Stimulated activated CD4-positive, alpha-beta T cell treated with anti-CD3 and anti-CD28 coated beads, Interleukin-1b, Interleukin-23, amount 100 ng/mL, for 48 hours (primary cell): ENCODE measurements at regions not wholly inside any gene's neighbourhood (a gene's known extent, or its start where the extent isn't known, plus 50 kb on each side); places are given as distances from the start of the nearest gene placed in this dataset.
"Not testable (repeated sequence)": the region's sequence is repeated elsewhere in the genome, so short reads cannot be mapped to it uniquely, and the experiment has no call there.

ENCODE experiments used
- DNase-seq: peaks from one replicate; pipeline ENCODE4 v3.0.0-alpha.2; 2020

DNA sequence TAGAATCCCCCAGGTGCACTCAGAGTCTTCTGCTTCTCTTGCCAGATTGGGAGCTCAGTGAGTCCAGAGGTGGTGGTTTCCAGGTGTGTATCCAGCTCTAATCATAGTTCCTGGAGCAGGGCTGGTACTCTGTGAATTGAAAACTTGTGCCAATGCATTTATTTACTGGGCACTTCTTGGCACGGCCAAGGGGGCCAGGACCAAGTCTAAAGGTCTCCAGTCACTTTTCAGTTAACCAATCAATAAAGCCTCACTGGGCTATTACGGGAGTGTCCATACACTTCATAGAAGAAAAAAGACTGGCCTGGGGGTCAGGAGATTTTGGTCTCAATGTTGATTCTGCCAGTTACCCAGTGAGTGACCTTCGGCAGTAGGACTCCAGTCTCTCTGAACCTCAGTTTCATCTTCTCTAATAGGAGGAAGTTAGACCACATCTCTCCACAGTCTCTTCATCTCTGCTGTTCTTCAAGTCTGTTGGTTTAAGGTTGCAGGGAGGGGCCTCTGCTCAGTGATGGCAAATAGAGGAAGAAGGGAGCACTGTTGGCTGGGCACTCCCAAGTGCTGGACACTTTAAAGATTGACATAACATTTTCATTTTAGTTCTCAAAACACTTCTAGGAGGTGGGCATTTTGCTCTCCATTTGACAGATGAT, 188.5 kb upstream of the E2F8 start:
- no peak for DNase-seq

GRCh38 chr11:19428206-19429002, 187.7 kb upstream of the E2F8 start:
- no peak for DNase-seq

DNA sequence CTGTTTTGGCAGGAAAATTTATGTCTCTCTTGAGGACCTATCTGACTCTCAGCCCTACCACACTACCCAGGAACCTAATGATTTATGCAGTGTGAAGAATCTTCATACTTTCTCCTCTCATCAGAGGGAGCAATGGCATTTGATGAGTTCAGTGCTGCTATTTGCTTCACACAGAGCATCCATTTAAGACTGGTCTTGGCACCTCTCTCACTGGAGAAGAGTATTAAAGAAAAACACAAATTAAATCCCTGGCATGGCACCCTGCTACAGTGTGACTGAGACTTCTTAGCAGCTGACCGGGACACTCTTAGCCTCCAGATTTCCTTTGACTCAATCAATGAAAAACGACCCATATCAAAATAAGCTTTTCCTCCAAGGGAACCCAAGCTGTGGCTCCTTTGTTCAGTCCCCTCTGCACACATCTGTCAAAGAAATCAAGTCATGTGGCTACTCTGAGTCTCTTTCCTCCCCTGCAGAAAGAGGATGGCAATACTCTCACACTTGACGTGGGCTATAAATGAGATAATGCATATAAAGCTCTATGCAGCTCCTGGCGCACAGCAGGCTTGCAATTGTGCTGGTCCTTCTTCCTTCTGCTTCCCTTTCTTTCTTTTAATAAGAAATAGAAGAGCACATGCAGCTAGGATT, 186.1 kb upstream of the E2F8 start:
- DNase-seq: no peak

DNA sequence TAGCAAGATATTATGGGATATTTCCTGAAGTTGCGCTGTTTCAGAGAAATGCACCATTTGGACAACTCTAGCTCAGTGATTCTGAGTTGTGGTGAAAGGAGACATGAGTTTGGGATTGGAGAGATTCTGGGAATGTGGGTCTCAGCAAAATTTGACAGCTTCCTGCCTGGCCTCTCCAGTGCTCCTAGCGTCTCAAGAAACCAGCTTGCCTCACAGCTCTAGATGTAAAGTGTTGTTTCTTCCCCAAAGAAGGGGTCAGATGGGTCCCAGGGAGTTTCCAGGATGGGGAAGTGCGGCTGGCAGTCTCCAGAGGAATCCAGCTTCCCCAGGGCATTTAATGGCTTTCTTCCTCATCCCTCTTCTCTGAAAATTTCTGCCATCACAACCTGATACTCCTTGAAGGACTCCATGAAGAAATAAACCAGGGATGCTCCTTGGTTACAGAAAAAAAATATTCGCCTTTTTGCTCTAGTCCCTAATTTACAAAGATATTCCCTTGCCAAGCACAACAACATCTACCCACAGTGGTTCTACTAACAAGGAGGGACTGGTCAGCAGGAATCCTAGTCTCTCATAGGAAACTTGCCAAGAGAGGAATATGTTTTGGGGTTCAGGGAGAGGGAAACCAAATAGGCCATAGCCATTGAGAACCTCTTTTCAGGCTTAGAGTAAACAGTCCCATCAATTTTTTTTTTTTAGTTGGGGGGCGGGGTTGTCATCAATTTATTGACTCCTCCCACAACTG, 185.4 kb upstream of the E2F8 start:
- no peak for DNase-seq

- no peak for DNase-seq
These were observed 181.5 kb upstream of the E2F8 start for GRCh38 chr11:19422276-19422675.

DNA sequence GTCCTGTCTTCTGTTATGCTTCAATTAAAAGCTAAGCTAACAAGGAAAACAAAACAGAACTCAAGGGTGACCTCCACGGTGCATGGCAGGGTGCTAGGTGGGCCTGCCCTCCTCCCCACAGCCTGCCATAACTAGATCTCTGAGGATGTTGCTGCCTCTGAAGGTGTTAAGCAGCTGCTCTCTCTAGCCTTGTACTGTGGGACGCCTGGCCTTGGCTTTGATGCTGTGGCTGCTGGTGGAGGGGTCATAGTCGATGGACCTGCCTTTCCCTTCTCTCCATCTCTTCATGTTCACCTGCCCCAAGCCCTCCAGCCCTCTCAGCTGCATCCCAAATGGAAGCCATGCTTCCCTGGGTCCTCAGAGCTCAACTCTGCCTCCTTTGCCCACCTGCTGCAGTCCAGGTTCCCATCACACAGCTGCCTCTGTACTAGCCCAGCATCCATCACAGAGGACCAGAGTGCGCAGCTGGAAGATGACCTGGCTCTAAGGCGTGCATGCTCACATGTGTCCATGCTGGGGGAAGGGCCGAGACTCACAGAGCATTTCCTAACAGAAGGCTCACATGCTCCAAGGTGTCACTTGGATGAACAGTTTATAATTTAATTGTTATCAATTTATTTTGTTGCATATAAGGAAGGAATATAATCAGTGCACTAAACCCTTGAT, 180.3 kb upstream of the E2F8 start:
- DNase-seq: no peak

DNA sequence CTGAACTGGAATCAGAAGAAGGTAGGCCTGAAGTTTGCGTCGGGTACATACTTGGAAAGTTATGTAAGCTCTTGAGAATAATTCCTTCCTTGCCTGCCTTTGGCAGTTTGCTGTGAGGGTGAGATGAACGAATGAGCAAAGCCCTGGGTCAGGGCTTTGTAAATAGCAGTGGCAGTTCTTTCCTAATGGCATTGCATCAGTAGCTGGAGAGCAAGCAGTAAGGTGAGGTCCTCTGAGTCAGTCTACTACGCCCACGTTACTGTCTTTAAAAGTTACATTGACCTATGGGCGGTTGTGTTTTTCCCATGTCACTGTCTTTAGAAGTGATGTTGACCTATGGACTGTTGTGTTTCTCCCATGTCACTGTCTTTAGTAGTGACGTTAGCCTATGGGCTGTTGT, 179.1 kb upstream of the E2F8 start:
- DNase-seq: no peak

- DNase-seq: no peak
These were observed 178.4 kb upstream of the E2F8 start for GRCh38 chr11:19419021-19419750.

GRCh38 chr11:19418221-19418620, 177.5 kb upstream of the E2F8 start:
- DNase-seq: no peak

GRCh38 chr11:19412070-19412469, 171.3 kb upstream of the E2F8 start:
- not testable (repeated sequence) for DNase-seq

DNA sequence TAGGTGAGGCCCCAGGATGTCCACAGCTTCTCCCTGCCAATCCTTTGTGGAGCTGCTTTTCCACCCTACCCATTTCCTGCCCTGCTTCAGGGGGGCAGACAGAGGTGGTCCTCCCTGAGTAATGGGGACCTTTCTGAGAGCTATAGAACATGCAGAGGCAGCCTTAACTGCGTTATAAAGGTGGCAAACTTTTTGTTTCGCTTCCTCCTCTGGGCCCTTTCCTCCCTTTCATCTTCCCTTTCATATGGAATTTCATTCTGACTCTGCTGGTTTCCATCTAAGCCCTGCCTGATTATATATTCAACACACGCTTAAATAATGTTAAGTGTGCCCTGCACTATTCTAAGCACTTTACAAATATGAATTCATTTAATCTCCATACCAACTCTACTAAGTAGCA, 169.3 kb upstream of the E2F8 start:
- no peak for DNase-seq

GRCh38 chr11:19409307-19409706, 168.6 kb upstream of the E2F8 start:
- no peak for DNase-seq

GRCh38 chr11:19407677-19408270, 167.0 kb upstream of the E2F8 start:
- no peak for DNase-seq

DNA sequence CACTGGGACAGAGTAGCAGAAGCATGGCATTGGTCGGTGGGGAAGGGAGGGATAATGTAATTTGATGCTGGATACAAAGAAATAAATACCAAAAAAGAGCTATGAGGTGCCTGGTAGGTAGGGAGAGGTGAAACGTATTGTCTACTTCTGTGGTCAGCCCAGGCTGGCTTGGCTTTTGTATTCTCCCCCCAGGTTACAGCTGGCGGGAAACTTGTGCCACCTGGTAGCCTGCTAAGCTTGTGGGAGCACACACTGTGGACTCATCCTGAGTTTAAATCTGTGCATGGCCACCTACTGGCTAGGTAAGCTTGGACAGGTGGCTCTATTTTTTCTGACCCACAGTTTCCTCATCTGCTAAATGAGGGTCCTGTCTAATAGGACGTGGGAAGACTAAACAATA, 165.2 kb upstream of the E2F8 start:
- DNase-seq: no peak

- no peak for DNase-seq
These were observed 164.0 kb upstream of the E2F8 start for GRCh38 chr11:19404787-19405186.

DNA sequence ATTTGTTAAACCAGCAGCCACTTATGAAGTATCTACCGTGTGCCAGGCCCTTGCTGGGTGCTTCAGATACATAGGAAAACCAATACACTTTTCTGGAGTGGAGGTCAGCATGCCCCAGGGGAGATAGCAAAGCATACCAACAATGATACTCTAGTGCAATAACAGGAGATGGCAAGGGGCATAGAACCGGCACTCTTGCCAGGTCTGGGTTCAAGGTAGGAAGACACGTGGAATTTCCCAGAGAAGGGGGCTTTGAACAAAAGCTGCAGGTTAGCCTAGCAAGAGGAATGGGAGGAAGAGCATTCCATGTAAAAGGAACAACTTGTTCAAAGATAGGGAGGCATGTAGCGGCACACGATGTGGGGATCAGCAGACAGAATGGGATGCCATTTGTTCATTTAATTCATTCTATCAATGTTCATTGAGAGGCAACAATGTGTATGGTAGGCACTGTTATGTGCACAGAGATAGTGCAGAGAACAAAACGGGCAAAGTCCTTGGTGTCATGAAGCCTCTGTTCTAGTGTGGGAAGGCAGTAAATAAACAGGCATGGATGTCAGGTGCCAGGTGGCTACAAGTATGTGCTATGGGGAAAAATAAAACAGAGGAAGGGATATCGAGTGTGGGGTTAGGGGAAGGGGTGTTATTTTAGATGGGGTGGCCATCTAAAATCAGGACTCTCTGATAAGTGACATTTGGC, 162.6 kb upstream of the E2F8 start:
- DNase-seq: no peak

GRCh38 chr11:19400296-19400695, 159.6 kb upstream of the E2F8 start:
- DNase-seq: no peak

GRCh38 chr11:19398772-19399527, 158.2 kb upstream of the E2F8 start:
- DNase-seq: no peak

GRCh38 chr11:19398273-19398672, 157.5 kb upstream of the E2F8 start:
- no peak for DNase-seq

DNA sequence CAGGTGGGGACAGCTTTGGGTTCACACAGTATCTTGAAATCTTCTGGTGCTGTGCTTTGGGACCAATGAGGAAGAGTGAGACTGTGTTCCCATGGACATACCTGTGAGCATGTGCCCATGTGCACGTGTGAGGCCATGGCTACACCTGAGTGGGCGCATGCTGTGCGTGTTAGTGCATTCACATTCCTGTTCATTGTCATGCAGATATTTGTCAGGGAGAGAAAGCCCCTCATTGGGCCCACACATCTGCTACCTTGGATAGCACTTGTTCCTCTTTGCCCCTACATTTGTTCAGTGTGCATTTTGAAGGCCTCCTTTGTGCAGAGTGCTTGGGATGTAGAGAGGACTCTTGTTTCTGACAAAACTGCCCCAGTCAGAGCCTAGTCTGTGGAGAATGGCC, 154.3 kb upstream of the E2F8 start:
- DNase-seq: no peak
